CD4-positive, alpha-beta T cell treated with Interleukin-4 for 1 hour (primary cell): ENCODE measurements at regions not wholly inside any gene's neighbourhood (a gene's known extent, or its start where the extent isn't known, plus 50 kb on each side); places are given as distances from the start of the nearest gene placed in this dataset.
"Not testable (repeated sequence)": the region's sequence is repeated elsewhere in the genome, so short reads cannot be mapped to it uniquely, and the experiment has no call there.

Experiments
- DNase-seq, 2 donors: peaks; one replicate each; pipeline ENCODE4 v3.0.0-alpha.2; 2020 to 2022

DNA sequence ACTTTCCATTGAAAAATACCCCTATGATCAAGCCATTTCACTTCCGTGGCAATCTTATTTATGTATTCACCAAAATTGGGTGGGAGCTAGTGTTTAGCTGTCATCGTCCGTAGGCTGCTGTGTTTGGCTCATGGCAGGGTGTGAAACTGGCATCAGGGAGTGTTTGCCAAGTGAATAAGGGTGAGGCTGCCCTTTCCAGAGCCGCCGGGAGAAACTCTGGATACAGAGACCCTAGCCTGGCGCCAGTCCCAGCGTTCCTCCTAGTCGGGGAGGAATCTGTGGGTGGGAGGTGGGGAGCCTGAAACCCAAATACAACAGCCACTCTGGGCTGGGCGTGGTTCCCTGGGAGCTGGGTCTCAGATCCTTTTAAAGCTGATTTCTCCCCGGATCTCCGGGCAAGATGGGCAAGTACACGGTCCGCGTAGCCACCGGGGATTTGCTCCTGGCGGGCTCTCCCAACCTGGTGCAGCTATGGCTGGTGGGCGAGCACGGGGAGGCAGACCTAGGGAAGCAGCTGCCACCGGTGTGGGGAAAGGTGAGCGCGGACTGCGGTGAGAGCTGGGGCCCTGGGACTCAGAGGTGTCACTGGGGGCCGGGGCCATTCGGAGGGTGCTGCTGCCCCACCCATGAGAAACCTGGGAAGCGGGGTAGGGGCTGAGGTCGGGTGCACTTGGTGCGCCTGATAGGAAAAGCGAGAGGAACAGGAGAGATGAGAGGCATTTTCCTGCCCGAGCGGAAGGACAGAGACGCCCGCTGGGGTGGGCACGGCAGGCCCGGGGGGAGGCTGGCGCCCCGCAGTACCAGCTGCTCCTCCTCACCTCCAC lies 62.1 kb upstream of the TEKT1 start:
- no peak for DNase-seq

GRCh38 chr17:6894206-6894528 lies 62.6 kb upstream of the TEKT1 start:
- peak in 1 of 2 donors; percentile 9 for DNase-seq

DNA sequence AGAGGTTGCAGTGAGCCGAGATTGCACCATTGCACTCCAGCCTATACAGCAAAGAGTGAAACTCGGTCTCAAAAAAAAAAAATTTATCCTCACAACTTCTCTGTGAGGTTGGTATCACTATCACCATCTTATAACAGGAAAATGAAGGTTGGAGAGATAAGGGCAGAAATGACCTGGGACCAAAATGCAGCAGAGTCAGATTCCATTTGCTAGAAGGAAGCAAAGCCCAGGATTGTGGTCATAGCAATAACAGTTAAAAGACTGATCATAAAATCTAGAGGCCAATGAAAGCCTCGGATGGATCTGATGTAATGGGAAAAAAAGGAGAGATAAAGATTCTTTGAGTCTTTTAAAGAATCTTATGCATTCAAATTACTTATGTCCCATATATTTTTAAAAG lies 69.6 kb upstream of the TEKT1 start:
- DNase-seq, result no peak

- DNase-seq, result no peak
Observed at GRCh38 chr17:6903326-6903900, 71.9 kb upstream of the TEKT1 start.

- no peak for DNase-seq
Observed at GRCh38 chr17:6908807-6909206, 77.3 kb upstream of the TEKT1 start.

DNA sequence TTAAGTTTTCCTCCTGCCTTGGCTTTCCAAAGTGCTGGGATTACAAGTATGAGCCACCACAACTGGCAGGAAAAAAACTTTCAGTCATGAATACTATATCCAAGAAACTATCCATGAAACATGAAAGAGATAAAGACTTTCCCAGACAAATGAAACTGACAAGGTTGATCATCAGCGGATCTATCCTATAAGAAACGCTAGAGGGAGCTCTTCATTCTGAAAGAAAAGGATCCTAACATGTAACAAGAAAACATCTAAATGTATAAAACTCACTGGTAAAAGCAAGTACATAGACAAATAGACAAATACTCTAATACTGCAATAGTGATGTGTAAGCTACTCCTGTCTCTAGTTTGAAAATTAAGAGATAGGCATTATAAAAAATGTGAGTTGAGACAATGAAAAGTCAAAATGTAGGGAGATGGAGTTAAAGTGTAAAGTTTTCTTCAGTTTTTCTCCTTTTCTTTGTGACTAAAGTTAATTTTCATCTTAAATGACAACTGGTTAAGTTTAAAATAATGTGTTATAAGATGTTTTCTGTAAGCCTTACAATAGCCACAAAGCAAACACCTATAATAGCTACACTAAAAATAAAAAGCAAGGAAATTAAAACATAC lies 79.6 kb upstream of the TEKT1 start:
- DNase-seq, result peak in 1 of 2 donors; percentile 59

- no peak for DNase-seq
Observed at GRCh38 chr17:6912110-6913051, 80.9 kb upstream of the TEKT1 start.

DNA sequence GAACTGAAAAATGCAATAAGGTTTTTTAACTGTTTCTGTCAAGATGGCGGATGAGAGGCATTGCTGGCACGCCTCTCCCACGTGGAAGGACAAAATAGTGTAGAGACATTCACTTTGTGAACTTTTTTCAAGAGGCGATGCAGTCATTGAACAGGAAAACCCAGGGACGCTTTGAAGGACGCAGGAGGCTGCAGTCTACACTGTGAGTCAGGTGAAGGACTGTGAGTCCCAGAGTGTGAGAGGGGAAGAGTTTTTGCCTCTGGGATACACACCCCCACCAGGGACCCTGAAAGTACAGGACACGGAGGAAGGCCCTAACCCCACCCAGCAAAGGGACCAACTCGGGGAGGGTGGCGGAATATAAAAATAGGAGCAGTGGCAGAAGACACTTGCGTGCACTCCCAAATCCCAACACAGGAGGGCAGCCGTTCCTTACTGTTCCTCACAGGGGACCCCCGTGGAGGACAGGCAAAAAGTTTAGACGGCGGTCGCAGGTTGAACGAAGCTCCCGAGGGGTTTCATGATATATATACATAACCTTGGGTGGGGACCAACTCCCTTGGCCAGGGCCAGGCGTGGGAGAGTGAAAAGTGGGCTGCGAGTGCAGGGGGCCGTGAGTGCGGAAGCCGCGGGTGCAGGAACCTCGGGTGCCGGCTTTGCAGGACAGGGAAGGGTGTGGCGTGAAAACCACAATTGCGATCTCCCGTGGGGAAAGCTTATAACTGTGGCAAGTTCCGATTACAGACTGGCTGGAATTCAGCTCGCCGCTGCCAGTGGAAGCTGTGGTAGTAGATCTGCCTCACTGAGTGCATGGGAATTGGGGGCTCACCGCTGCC lies 82.0 kb upstream of the ALOX12 start:
- DNase-seq, result peak; percentile 77 to 78

GRCh38 chr17:6914711-6915110 lies 81.1 kb upstream of the ALOX12 start:
- DNase-seq, result no peak

DNA sequence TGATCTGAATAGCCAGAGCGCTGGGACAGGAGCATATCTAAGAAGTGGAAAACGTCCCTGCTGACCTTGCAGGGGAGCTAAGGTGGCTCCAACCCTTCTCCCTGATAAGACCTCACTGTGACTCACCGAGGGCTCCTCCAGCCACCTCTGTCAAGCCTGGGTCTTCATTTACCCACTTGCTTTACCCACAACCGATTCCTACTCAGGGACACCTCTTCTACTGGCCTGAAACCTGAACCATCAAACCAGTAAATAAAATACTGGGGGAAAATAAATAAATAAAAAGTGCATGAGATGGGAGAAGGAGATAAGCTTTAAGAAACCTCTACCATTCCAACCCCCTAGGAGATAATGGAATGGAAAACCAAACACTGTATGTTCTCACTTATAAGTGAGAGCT lies 80.2 kb upstream of the ALOX12 start:
- DNase-seq, result no peak

- DNase-seq, result no peak
Observed at GRCh38 chr17:6919158-6919557, 76.7 kb upstream of the ALOX12 start.

DNA sequence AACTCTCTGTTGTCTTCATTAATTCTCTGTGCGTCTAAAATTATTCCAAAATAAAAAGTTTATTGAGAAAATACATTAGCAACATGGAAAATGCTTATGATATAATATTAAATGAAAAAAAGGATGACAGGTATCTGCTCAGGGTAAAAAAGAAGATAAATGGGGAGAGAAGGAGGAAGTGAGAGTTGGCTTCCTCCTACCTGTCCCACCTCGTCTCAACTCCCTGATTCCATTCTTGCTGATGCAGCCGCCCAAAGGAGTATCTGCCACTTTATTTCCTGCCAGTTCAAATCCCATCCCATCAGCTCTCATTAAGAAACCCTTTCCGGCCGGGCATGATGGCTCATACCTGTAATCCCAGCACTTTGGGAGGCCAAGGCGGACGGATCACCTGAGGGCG lies 72.5 kb upstream of the ALOX12 start:
- no peak for DNase-seq

DNA sequence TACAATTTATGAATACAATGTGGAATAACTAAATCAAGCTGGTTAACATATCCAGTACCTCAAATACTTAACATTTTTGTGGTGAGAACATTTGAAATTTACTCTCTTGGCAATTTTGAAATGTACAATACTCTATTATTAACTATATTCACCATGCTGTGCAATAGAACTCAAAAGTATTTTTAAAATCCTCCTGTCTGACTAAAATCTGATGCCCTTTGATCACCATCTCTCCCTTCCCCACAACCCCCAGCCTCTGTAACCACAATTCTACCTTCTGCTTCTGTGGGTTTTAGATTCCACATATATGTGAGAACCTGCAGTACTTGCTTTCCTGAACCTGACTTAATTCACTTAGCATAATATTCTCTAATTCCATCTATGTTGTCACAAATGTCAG lies 71.6 kb upstream of the ALOX12 start:
- DNase-seq, result peak in 1 of 2 donors; percentile 12

GRCh38 chr17:6926667-6927066 lies 69.2 kb upstream of the ALOX12 start:
- no peak for DNase-seq

DNA sequence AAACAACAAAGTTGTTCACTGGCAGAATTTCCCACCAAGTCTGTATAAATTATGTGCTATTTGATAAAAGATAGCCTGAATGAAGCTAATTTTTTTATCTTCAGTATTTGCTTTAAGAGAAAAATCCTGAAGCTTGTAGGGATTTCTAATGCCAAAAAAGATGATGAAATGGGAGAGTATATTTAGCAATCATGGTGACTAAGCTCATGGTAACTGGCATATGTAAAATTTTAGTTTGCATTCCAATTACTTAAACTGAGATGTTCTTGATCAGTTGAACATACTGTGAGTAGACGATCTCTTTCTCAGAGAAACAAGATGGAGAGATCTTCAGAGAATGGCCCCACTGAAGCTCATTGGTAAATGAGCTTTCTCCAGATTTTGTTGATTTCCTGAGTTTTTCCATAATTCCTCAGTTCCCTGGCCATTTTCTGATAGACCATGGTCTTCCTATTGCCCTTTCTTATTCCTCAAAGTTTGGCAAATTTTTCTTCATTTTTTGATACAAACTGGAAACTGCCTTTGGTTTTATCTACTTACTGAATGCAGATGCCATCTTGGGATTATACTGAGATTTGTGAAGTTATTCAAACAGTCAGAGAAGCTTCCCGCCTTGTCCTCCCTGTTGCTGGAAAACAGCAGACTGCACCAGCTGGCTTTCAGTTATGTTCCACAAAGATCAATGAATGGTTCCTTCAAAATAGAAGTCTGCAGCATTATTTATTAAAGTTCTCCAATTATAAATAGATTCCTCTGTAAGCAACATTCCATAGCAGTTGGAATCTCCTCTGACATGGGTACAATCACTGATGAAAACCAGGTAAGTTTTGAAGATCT lies 68.3 kb upstream of the ALOX12 start:
- DNase-seq, result no peak

DNA sequence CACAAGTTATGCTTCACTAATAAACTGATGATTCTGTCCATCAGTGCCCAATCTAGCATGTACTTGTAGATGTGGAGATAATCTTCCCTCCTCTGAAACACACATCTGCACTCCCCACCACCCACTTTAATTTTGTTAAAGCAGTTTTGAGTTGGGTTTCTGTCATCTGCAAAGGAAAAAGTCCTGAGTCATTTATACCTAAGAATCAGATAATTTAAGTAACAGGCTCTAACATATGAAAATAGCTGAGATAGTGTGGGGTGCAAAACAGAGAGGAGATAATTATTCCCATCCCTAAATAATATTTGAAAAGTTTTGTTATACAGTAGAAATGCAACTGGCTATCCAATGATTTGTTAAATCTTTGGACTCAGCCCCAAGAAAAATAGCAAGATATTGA lies 67.7 kb upstream of the ALOX12 start:
- no peak for DNase-seq

DNA sequence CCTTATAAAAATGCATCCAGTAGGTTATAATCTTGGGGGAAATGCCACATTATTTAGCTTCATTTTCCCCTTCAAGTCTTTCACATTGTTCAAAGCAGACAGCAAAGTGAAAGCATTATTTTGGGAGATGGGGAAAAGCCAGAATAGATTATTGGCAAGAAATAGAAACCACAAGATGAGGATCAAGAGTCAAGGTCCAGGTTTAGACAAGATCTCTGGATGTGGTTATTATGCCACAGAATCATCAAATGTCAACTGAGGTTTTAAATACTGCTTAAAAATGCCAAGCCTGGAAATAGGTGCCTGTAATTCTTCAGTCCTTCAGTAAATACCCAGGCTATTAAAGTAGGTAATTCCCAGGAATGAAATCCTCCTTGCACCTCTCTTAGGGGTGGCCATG lies 65.1 kb upstream of the ALOX12 start:
- DNase-seq, result no peak

DNA sequence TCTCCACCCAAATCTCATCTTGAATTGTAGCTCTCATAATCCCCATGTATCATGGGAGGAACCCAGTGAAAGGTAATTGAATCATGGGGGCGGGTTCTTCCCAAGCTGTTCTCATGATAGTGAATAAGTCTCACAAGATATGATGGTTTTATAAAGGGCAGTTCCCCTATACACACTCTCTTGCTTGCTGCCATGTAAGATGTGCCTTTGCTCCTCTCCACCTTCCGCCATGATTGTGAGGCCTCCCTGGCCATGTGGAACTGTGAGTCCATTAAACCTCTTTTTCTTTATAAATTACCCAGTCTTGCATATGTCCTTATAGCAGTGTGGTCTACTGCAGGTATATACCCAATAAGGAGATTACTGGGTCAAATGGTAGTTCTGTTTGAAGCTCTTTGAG lies 61.3 kb upstream of the ALOX12 start:
- not testable (repeated sequence) for DNase-seq

- peak; percentile 40 to 58 for DNase-seq
Observed at GRCh38 chr17:6936370-6937028, 59.4 kb upstream of the ALOX12 start.

DNA sequence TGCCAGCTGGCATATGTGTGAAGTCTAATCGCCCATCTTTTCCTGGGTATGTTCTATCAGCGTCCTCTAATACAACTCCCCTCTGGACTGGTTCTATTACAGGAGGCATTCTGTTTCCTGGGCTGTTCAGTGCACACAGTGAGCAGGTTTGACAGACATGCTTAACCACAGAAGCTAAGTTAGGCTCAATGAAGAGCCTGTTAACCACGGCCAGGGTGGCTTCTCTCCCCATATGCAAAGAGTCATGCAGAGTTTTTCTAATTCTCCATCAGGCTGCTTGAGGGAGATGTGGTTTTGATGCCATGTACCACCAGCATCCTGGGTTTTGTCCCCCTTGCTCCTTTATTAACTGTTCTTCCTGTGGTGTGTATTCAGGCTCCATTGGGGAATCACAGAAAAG lies 57.2 kb upstream of the ALOX12 start:
- DNase-seq, result no peak

GRCh38 chr17:6940186-6940649 lies 55.6 kb upstream of the ALOX12 start:
- peak in 1 of 2 donors; percentile 27 for DNase-seq
